ENCODE measurements at regions not wholly inside any gene's neighbourhood (a gene's known extent, or its start where the extent isn't known, plus 50 kb on each side); places are given as distances from the start of the nearest gene placed in this dataset.
"Not testable (repeated sequence)": the region's sequence is repeated elsewhere in the genome, so short reads cannot be mapped to it uniquely, and the experiment has no call there.

GRCh38 chrX:124459851-124460250, 113.5 kb downstream of the SH2D1A start:
- intact Hi-C loops (cut with micrococcal nuclease; ENCODE audit: unreplicated experiment); H3K79me2 ChIP-seq (ENCODE audit: control insufficient read depth, insufficient read depth, low read length); DNase-seq (ENCODE audit: low read depth, low spot score); H3K4me1 ChIP-seq (ENCODE audit: control insufficient read depth, insufficient read depth, low read length); in situ Hi-C loops (cut with MboI); ATAC-seq; H2AFZ ChIP-seq (ENCODE audit: control insufficient read depth, low read depth, low read length); FAIRE-seq; POLR2A ChIA-PET; RAD21 ChIA-PET (ENCODE audit: unreplicated experiment); H3K27me3 ChIP-seq (replicated peaks in 1 of 2; ENCODE audit: control insufficient read depth in 2 of 2, insufficient read depth in 2 of 2, low read length in 1 of 2); SMC1A ChIA-PET (ENCODE audit: uncharacterized antibody, unreplicated experiment); H3K27ac ChIP-seq (ENCODE audit: control insufficient read depth, insufficient read depth); H3K4me2 ChIP-seq (ENCODE audit: control insufficient read depth, insufficient read depth); H3K4me3 ChIP-seq; H3K9me3 ChIP-seq (replicated peaks; ENCODE audit: control insufficient read depth, insufficient read depth, low read length); BruUV-seq (replicated peaks); H3K36me3 ChIP-seq (ENCODE audit: control insufficient read depth in 2 of 2, insufficient read depth in 2 of 2, low read length in 1 of 2); H3K9ac ChIP-seq (ENCODE audit: control insufficient read depth, insufficient read depth, low read length); H4K20me1 ChIP-seq (ENCODE audit: control insufficient read depth, insufficient read depth): not testable (repeated sequence)
- CTCF ChIA-PET: interaction anchor here (0.6 kb wide), 1 partner anchor 915 kb away, joined by 3 read pairs; no protein-coding TSS in a partner anchor
- TF ChIP-seq ATF7 (IDR thresholded peaks at IDR 0.05; ENCODE audit: low read depth): 0 out of 2 replicates have a peak, but pooled peaks have one; percentile 25

- SMC1A ChIA-PET (ENCODE audit: uncharacterized antibody, unreplicated experiment): interaction anchor here (0.7 to 1.2 kb wide), 3 partner anchors 16 to 617 kb away, joined by 3 to 4 read pairs (median 3); no protein-coding TSS in a partner anchor
- ATAC-seq (no peak), FAIRE-seq (no peak), DNase-seq (ENCODE audit: low read depth, low spot score) (no peak)
- CTCF ChIA-PET: interaction anchor here (1.4 kb wide), 1 partner anchor 32 kb away, joined by 3 read pairs; no protein-coding TSS in a partner anchor
- Histone ChIP-seq H3K4me3 (no peak overlapping the region), H3K4me1 (ENCODE audit: control insufficient read depth, insufficient read depth, low read length) (no peaks in the 10 kb centered on the region), H3K79me2 (ENCODE audit: control insufficient read depth, insufficient read depth, low read length) (no peaks in the 10 kb centered on the region), H2AFZ (ENCODE audit: control insufficient read depth, low read depth, low read length) (no peak overlapping the region), H3K36me3 (ENCODE audit: control insufficient read depth in 2 of 2, insufficient read depth in 2 of 2, low read length in 1 of 2) (no peaks in the 10 kb centered on the region), H3K4me2 (ENCODE audit: control insufficient read depth, insufficient read depth) (no peak overlapping the region), H3K9ac (ENCODE audit: control insufficient read depth, insufficient read depth, low read length) (no peak overlapping the region), H3K27ac (ENCODE audit: control insufficient read depth, insufficient read depth) (no peak overlapping the region), H4K20me1 (ENCODE audit: control insufficient read depth, insufficient read depth) (no peaks in the 10 kb centered on the region), H3K27me3 (replicated peaks in 1 of 2; ENCODE audit: control insufficient read depth in 2 of 2, insufficient read depth in 2 of 2, low read length in 1 of 2) (no peaks in the 10 kb centered on the region; a peak in 1 of 4 replicates), H3K9me3 (replicated peaks; ENCODE audit: control insufficient read depth, insufficient read depth, low read length) (no peaks in the 10 kb centered on the region)
- RAD21 ChIA-PET (ENCODE audit: unreplicated experiment): interaction anchor here (0.6 to 1.0 kb wide), 2 partner anchors 36 to 118 kb away, joined by 3 read pairs; no protein-coding TSS in a partner anchor
- WGBS (ENCODE audit: insufficient coverage, insufficient replicate concordance, low lambda C conversion rate, missing lambda C conversion rate): 33% methylated on average over 4 of the region's 4 CpGs
- intact Hi-C loops (cut with micrococcal nuclease; ENCODE audit: unreplicated experiment): no loop called here
- no TSS peak for BruUV-seq (replicated peaks)
- POLR2A ChIA-PET: interaction anchor here (0.6 kb wide), 1 partner anchor 24 kb away, joined by 3 read pairs; no protein-coding TSS in a partner anchor
- in situ Hi-C loops (cut with MboI): no loop called here
- TF ChIP-seq BCLAF1 (IDR thresholded peaks at IDR 0.05) (no peak), BHLHE40 (IDR thresholded peaks at IDR 0.05; ENCODE audit: borderline replicate concordance in 1 of 2, low read depth in 2 of 2, low read length in 1 of 2) (no peak), TCF3 (IDR thresholded peaks at IDR 0.05; ENCODE audit: borderline replicate concordance, insufficient read depth, low read depth, low read length) (no peak), EED (IDR thresholded peaks at IDR 0.05; ENCODE audit: low read depth) (no peak), ZBED1 (IDR thresholded peaks at IDR 0.05; ENCODE audit: borderline replicate concordance) (no peak), MLLT1 (IDR thresholded peaks at IDR 0.05) (no peak), FOXM1 (IDR thresholded peaks at IDR 0.05; ENCODE audit: low read depth, low read length) (no peak), STAT1 (conservative IDR thresholded peaks at IDR 0.05) (no peak), RAD51 (IDR thresholded peaks at IDR 0.05) (no peak), CREB1 (IDR thresholded peaks at IDR 0.05; ENCODE audit: low read depth) (no peak), SREBF2 (IDR thresholded peaks at IDR 0.05; ENCODE audit: low read length) (no peak), JUNB (IDR thresholded peaks at IDR 0.05) (no peak), YY1 (IDR thresholded peaks at IDR 0.05; ENCODE audit: low read depth, low read length) (no peak), HCFC1 (IDR thresholded peaks at IDR 0.05; ENCODE audit: low read length) (no peak), MYC (IDR thresholded peaks at IDR 0.05; ENCODE audit: insufficient read depth, insufficient read length, insufficient replicate concordance, low read length, severe bottlenecking) (no peak)
These were observed 116.6 kb downstream of the SH2D1A start for GRCh38 chrX:124462931-124463330.
